ENCODE measurements at regions not wholly inside any gene's neighbourhood (a gene's known extent, or its start where the extent isn't known, plus 50 kb on each side); places are given as distances from the start of the nearest gene placed in this dataset.
"Not testable (repeated sequence)": the region's sequence is repeated elsewhere in the genome, so short reads cannot be mapped to it uniquely, and the experiment has no call there.

GRCh38 chr12:58741226-58741625, 179.1 kb downstream of the LRIG3 start:
- in situ Hi-C loops (cut with HindIII; ENCODE audit: low pct_ligation_motif_present, low pct_unique_long_range_greater_than_20kb, low sequenced_read_pairs) = no loop called here
- DNase-seq = no peak

DNA sequence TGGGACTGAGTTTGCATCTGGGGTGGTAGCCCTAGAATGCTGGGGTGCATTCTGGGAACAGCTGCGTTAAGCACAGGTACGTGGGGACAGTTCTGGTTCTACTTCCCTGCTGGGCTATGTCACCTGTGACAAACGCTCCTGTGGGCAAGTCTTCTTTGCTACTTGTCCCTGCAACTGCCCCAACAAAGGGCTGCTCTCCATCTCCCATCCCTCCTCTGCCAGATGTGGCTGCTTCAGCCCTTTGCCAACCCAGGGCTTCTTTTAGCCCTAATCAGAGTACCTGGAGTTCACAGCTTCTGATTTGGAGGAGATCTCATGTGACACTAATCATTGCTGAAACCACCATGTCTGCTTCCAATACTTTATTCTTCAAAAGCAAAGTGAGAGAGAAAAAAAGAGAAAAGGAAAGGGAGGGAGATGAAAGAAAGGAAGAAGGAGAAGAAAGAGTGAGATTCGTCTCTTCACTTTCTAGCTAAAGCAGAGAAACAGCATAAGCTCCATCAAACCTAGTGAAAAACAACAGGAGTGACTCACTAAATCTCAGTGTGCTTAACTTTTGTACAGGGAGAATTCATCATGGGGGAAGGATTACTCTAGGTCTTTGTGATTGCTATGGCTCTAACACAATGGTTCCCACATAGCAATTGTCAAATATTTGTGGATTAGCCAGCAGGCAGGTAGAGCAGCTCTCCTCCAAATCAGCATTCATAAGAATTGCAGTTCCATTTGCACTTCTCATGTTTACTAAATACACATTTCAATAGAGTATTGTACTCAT, 174.8 kb downstream of the LRIG3 start:
- in situ Hi-C loops (cut with HindIII; ENCODE audit: low pct_ligation_motif_present, low pct_unique_long_range_greater_than_20kb, low sequenced_read_pairs) = no loop called here
- DNase-seq = no peak

DNA sequence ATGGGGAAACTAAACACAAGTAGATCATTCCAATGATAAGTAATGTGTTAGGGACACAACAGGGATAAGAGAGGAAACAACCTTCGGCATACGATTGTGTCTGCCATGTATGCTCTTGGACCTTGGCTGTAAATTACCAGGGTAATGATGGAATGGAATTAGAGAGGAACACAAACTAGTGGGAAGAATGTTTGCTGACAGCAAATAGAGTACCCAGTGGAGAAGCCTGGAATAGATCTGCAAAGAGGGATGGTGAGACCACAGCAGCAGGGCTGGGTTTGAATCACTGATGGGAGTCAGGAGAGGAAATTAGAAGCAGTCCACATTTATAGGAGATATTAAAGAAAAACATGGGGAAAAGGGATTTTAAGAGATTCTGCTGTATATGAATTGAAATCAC, 172.8 kb downstream of the LRIG3 start:
- DNase-seq = no peak
- in situ Hi-C loops (cut with HindIII; ENCODE audit: low pct_ligation_motif_present, low pct_unique_long_range_greater_than_20kb, low sequenced_read_pairs) = no loop called here

- no peak for DNase-seq
- in situ Hi-C loops (cut with HindIII; ENCODE audit: low pct_ligation_motif_present, low pct_unique_long_range_greater_than_20kb, low sequenced_read_pairs) = no loop called here
These were observed 169.8 kb downstream of the LRIG3 start for GRCh38 chr12:58750484-58750883.

- no peak for DNase-seq
- in situ Hi-C loops (cut with HindIII; ENCODE audit: low pct_ligation_motif_present, low pct_unique_long_range_greater_than_20kb, low sequenced_read_pairs) = no loop called here
These were observed 162.9 kb downstream of the LRIG3 start for GRCh38 chr12:58757422-58757821.

- in situ Hi-C loops (cut with HindIII; ENCODE audit: low pct_ligation_motif_present, low pct_unique_long_range_greater_than_20kb, low sequenced_read_pairs); DNase-seq: not testable (repeated sequence)
These were observed 160.6 kb downstream of the LRIG3 start for GRCh38 chr12:58759745-58760144.

DNA sequence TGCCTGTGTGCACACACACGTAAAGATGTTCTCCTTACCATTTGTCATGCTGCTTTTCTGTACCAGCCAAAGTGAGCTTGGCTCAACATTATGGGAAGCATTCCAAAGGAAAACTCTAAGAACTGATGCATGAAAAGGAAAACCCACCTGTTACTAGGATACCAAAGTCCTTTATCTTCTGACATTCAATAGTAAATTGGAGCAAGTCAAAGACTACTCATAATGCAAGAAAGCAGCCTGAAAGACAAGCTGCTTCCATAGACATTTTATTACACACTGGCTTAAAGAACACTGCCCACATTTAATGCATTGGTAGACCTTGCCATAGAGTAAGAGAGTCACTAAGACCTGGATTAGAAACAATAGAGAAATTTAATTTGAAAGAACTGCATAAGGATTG, 159.0 kb downstream of the LRIG3 start:
- in situ Hi-C loops (cut with HindIII; ENCODE audit: low pct_ligation_motif_present, low pct_unique_long_range_greater_than_20kb, low sequenced_read_pairs) = no loop called here
- DNase-seq = no peak

DNA sequence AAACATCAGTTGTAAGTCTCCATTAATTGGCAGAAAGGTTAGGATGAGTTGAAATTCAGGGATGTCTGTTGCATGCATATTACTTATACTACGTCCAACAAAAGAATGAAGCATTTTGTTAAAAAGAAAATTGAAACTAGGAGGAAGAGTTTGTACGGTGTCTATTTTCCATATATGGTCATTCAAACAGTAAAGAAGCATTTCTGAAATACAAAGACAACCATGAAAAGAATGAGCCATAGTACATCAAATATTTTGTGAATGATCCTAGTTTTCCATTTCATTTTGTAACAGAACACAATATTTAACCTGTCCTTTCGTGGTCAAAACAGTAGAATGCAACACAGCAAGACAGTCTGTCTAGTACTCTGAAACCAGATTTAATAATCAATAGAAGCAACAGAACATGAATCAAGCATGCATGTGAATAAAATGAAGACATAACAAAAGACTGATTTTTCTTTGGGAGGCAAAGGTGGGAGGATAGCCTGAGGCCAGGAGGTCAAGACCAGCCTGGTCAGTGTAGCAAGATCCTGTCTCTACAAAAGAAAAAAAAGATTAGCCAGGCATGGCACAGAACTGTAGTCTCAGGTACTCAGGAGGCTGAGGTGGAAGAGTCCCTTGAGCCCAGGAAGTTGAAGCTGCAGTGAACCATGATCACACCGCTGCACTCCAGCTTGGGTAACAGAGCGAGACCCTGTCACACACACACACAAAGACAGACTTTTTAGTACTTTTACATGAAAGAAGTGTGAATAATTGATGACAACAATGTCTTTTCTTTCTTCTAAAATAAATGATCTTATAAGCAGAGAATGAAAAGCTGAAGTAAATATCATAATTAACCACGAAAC, 156.0 kb downstream of the LRIG3 start:
- DNase-seq = no peak
- in situ Hi-C loops (cut with HindIII; ENCODE audit: low pct_ligation_motif_present, low pct_unique_long_range_greater_than_20kb, low sequenced_read_pairs) = no loop called here

GRCh38 chr12:58765076-58765475, 155.2 kb downstream of the LRIG3 start:
- no peak for DNase-seq
- in situ Hi-C loops (cut with HindIII; ENCODE audit: low pct_ligation_motif_present, low pct_unique_long_range_greater_than_20kb, low sequenced_read_pairs) = no loop called here

GRCh38 chr12:58765653-58766512, 154.4 kb downstream of the LRIG3 start:
- DNase-seq = no peak
- in situ Hi-C loops (cut with HindIII; ENCODE audit: low pct_ligation_motif_present, low pct_unique_long_range_greater_than_20kb, low sequenced_read_pairs) = no loop called here

DNA sequence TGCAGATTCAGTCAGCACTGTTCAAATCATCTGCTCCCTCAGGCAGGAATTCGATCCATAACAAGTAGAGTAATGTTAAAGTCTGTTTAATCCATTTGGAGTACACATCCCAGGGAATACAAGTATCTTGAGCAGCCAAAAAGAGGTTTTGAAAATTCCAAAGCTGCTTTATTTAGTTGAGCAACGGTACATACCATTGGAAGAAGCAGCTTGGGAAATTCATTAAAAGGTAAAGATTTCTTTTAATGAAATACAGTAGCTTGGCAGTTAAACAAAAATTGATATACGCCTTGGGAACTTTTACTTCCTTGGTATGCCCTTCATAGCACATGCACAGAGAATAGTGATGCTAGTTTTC, 153.8 kb downstream of the LRIG3 start:
- no peak for DNase-seq
- in situ Hi-C loops (cut with HindIII; ENCODE audit: low pct_ligation_motif_present, low pct_unique_long_range_greater_than_20kb, low sequenced_read_pairs) = no loop called here

GRCh38 chr12:58767496-58767895, 152.8 kb downstream of the LRIG3 start:
- in situ Hi-C loops (cut with HindIII; ENCODE audit: low pct_ligation_motif_present, low pct_unique_long_range_greater_than_20kb, low sequenced_read_pairs) = no loop called here
- DNase-seq = no peak

GRCh38 chr12:58773986-58774385, 146.3 kb downstream of the LRIG3 start:
- in situ Hi-C loops (cut with HindIII; ENCODE audit: low pct_ligation_motif_present, low pct_unique_long_range_greater_than_20kb, low sequenced_read_pairs) = no loop called here
- DNase-seq = no peak

- in situ Hi-C loops (cut with HindIII; ENCODE audit: low pct_ligation_motif_present, low pct_unique_long_range_greater_than_20kb, low sequenced_read_pairs) = no loop called here
- DNase-seq = no peak
These were observed 145.6 kb downstream of the LRIG3 start for GRCh38 chr12:58774731-58775130.

DNA sequence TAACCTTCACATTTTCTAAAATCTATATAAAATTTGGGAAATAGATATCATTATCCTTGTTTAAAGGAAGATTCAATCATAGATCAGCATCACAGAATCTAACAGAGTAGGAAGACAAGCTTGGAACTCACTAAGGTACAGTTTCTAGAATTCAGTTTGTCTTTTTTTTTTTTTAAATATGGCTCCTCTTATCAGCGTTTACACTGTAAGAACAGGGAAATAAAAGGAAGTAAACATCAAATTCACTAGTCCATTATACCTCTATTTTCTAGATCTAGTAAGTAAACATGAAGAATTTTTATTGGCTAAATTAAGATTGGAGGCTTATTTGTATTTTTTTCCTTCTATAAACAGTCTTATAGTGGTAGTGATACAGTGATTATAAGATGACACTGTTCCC, 144.9 kb downstream of the LRIG3 start:
- in situ Hi-C loops (cut with HindIII; ENCODE audit: low pct_ligation_motif_present, low pct_unique_long_range_greater_than_20kb, low sequenced_read_pairs) = no loop called here

GRCh38 chr12:58776144-58776543, 144.2 kb downstream of the LRIG3 start:
- in situ Hi-C loops (cut with HindIII; ENCODE audit: low pct_ligation_motif_present, low pct_unique_long_range_greater_than_20kb, low sequenced_read_pairs) = no loop called here
- no peak for DNase-seq

More for the DNA sequence above, 144.9 kb downstream of the LRIG3 start:
- DNase-seq = no peak

GRCh38 chr12:58777815-58778214, 142.5 kb downstream of the LRIG3 start:
- no peak for DNase-seq
- in situ Hi-C loops (cut with HindIII; ENCODE audit: low pct_ligation_motif_present, low pct_unique_long_range_greater_than_20kb, low sequenced_read_pairs) = no loop called here

GRCh38 chr12:58781609-58782008, 138.7 kb downstream of the LRIG3 start:
- in situ Hi-C loops (cut with HindIII; ENCODE audit: low pct_ligation_motif_present, low pct_unique_long_range_greater_than_20kb, low sequenced_read_pairs) = no loop called here
- DNase-seq = no peak

Measured in ACHN (cell line).